HG03159 (cell line): ENCODE measurements at regions not wholly inside any gene's neighbourhood (a gene's known extent, or its start where the extent isn't known, plus 50 kb on each side); places are given as distances from the start of the nearest gene placed in this dataset.
"Not testable (repeated sequence)": the region's sequence is repeated elsewhere in the genome, so short reads cannot be mapped to it uniquely, and the experiment has no call there.

Source experiments
- ATAC-seq: cut with Tn5 transposase; IDR thresholded peaks from one replicate; pipeline ENCODE4 v1.9.1; 2021; ENCODE audit warnings: mild to moderate bottlenecking, moderate library complexity; ENCODE audit not compliant: unreplicated experiment

DNA sequence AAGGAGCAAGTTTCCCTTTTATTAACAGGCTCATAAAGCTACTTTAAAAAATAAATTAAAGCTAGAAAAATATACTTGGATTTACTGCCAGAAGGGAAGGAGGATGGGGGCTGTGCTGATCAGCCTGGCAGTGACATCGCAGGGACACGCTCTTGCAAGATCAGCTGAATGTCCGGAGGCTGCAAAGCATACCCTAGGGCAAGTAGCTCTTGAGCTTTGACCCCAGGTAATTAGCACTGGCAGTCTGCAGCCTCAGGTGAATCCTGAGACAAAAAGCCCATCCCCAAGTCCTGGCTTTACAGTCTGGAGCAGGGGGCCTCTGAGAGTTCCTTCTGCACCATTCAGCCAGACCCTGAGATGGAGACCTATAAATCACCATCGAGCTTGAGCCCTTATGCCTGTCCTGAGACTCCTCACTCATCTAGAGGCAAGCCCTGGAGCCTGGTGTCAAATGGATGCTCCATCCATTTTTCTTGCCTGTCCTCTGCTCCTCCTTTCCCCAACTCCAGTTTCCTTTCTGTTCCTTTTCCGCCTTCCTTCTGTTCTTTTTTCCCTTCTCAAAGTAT is 131.7 kb downstream of the TMEM114 start:
- no peak for ATAC-seq

DNA sequence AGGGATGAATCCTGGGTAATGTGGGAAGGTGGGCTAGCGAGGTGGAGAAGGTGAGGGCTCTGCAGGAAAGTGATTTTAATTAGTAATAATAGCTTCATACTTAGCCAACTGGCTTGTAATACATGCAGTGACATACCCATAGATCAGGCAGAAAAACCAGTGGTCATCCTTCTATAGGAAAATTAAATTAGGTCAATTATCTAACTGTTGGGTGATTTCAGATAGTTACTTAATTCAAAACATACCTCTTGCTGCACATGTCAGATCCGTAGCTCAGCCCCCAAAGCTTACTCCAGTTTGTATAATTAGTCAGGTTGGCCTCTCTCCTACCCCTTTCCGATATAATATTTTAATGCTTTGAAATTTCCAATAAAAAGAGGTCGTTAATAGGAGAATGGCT is 137.0 kb downstream of the TMEM114 start:
- no peak for ATAC-seq

DNA sequence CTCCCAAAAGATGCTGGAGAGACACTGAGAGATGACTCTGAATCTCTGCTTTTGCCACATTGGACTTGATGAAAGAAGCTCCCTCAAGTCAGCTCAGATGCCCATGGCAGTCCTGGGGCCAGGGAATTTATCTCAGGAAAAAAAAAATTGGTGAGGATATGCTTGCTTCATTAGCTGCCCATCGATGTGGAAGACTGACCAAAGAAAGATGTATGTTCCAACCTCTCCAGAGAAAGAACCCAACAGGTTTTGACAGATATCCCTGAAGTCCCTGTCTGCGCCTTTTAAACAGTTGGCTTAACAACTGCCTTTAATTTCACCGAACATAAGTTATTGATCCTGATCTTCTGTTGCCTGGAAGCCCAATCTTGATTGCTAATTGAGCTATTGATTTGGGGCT is 137.4 kb downstream of the TMEM114 start:
- ATAC-seq: no peak

DNA sequence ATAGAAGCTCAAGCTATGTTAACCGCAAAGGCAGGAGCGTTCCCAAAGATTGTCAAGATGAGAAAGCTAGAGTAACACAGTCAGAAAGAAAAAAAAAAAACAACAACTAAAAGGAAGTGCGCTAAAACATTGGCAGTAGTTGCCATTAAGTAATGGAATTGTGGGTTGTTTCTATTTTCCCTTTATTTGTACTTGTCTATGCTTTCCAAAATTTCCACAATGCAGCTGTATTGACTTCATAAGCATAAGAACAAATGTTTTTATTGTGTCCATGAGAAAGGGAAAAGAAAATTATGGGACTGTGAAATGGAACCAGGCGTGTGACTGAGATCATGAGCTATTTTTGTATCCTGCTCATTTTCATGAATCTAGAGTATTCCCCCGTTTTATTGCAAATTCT is 153.4 kb downstream of the TMEM114 start:
- no peak for ATAC-seq

DNA sequence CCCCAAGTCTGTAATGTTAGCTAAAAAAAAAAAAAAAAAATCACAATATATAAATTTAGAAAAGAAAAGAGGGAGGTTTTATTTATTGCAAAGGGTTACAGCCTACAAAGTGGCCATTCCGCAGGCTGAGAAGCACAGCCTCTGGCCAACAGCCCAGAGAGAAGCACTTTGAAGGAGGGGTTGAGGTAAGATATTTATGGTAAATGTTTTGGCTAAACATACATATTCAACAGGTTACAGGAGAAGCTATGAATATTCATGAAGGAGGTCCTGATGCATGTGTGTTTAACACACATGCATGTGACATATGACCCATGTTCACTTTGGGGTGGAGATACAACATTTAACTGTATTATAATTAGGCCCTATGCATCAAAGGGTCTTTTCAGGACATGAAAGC is 158.5 kb downstream of the TMEM114 start:
- ATAC-seq: no peak

DNA sequence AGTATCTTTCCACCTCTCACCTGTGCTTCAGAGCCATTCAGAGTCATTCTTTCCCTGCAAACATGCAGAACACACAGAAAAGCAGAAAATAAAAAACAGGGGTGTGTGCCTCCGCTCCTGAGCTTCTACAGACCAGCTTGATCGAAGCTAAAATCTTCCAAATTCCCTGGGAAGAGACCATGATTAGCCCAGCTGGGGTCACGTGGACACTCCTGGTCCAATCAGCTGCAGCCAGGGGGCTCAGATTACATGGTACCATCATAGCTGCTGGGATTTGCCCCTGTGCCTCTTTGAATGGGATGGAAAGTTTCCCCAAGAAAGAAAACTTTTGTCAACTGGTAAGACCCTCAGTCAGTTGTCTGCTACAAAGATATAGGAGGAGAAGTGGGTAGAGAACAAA is 159.9 kb downstream of the TMEM114 start:
- ATAC-seq: no peak

DNA sequence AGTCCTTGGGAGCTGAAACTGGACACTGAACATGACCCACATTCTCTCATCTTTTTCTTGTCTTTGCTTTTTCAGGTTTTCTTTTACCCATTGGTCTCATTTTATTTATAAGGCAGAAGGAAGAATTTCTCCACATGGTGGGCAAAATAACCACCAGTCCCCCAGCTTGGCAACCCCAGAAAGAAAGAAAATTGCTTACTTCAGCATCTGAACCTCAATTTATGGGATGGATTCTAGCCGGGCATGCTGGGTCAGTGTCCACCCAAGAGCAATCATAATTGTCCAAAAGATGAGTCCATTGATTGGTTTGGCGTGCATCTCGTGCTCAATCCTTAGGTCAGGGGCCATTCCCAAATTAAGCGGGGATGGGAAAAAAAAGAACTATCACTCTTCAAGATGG is 163.7 kb downstream of the TMEM114 start:
- no peak for ATAC-seq

DNA sequence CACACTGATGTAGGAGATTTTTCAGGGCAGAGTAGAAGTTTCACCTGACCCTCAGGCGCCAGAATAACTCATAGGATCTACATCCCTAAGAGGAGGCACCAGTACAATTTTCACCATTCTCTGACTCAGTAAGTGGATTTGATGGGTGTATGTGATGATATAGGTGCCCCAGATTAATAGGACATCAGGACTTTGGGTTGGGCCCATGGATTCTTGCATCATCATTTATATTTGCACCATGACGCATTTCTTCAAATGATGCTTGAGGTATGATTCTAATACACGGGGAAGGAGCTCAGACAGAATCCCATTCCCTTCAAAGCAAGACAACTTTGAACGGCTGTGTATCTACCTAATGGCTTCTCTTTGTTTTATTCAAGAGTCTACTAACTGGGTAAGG is 173.2 kb downstream of the TMEM114 start:
- ATAC-seq: no peak

DNA sequence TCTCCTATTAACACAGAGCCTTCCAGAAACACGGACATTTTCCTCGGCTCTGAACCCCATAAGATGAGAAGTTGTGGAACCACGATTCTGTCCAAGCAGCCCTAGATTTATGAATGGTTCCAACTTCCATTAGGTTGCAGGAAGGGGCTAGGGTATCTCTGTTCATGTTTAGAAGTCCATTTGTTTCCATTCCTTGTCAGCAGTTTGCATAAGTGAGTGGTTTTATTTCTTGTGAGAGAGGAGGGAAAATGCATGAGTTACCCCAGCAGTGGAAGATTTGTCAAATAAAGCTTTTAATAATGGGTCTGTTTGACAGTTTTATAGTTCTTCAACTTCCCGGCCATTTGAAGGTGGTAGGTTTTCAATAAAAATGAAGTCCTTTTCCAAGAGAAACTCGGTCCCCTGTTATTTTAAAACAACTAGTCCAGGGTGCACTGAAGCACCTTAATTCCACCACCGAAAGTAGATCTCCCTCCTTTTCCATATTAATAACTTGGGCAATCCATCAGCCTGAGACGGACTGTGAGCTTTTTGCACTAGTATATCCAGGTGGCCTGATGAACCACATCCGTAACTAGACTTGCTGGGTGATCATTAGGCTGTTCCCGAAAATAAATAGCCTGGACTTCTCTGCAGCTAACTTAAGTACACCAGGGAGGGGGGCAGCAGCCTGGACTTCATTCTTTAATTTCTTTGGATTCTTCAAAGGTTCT is 181.3 kb downstream of the TMEM114 start:
- no peak for ATAC-seq

DNA sequence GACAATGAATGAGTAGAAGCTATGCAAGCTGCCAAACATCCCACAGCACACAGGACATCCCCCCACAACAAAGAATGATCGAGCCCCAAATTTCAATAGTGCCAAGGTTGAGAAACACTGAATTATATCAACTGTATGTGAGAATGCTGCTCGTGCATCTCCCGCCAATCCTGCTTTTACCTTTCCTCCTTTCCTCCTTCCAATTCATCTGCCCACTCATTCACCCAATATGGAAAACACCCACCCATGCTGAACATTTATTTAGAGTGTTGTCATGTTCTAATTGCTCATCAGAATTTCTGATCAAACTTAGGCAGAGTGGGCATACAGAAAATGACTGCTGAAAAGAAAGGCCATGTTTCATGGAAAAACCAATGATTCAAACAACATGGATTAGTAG is 183.0 kb downstream of the TMEM114 start:
- no peak for ATAC-seq

DNA sequence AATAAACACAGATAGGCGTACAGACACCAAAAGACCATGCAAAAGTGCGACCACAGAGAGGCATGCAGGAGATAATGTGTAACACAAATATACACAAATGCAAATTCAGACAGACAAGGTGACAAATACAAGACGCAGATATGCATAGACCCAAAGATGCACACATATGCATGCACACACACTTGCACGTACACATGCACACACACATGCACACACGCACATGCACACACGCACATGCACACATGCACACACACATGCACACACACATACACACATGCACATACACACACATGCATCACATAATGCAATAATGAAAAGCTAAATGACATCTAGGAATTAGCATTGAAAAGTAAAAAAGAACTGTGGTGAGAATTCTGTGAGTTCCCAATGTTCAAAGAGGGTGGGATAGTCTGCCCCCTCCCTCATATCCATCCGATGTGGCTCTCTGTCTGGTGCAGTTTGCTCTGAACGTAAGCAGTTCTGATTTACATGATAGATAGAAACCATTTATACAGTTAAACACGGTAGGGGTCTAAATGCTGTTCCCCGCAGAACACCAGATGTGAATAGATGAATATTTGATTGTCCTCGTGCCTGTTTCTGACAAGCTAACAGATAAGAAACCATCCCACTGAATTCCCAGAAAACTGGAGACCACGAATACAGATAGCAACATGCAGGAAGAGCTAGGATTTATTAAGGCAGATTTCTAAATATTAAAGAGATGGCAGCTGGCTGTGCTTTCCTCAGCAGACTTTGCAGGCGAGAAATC is 186.1 kb downstream of the TMEM114 start:
- no peak for ATAC-seq

DNA sequence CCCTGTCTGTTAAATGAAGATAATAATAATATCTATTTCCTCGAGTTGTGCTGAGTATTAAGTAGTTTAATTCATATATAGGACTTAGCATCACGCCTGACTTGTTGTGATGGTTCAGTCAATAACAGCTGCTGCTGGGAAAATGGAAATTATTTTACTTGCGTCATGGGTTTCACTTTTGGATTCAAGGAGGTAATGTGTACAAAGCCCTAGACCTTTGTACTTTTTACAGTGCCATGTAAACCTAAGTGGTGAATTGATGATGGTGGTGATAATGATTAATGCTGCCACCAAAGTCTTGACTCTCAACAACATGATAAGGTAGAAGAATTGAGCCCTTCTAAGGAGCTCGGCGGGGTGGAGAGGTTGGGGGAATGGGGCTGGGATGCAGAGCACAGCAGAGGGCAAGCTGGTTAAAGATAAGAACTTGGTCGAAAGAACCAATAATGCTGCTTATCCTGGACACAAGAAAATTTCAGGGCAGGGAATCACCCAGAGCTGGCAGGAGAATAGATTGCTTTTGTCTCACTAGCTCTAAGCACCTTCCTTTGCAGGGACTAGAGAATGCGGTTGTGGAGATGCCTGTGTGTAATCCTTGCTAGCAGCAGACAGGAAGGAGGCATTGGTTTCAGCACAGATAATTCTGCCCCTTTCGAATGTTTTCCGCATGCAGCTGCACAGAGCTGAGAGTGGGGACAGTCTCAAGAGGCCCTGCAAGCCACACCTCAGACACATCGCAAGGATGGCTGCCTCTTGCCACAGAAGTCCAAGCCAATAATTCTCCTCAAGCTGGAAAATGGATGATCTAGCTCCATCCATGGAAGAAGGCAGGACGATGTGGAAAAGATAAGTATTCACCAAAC is 187.1 kb downstream of the TMEM114 start:
- ATAC-seq: no peak

DNA sequence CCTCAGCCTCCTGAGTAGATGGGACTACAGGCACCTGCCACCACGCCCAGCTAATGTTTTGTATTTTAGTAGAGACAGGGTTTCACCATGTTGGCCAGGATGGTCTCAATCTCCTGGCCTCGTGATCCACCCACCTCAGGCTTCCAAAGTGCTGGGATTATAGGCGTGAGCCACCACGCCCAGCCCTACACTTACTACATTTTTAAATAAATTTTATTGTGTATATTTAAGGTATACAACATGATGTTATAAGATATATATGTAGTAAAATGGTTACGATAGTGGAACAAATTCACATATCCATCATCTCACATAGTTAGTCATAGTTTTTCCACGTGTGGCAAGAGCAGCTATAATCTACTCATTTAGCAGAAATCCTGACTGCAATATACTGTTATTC is 189.6 kb downstream of the TMEM114 start:
- ATAC-seq: not testable (repeated sequence)

DNA sequence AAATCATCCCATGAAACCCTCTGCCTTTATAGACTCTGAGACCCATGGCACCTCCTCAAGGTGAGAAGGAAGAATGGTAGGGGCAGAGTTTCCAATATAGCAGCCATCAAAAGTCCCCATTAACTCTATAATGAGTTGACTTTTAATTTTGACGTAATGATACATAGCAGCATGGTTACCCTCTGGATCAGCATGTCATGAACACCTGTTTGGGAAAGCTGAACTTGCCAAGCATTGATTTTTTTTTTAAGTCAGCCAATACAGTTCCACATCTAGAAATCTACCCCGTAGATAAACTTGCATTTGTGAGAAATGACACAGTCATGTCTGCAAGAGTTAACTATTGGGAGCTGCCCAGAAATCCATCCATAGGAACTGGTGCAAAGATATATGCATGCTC is 191.8 kb downstream of the TMEM114 start:
- no peak for ATAC-seq

DNA sequence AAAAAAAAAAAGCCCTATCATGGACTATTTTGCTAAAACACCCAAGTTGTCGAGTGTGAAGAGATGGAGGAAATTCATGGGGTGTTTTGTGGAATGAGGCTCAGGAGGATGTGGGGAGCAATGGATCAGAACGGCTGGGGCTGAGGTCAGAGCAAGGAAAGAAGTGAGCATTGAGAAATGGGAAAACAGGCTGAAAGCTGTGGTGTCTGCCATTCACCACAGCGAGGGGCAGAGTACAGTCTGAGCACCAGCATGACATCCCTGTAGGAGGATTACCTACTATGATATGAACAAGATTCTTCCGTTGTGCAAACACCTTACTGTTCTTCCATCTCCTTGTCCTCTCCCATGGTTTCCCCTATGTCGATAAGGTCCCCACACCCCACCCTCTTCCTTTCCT is 193.1 kb downstream of the TMEM114 start:
- no peak for ATAC-seq

DNA sequence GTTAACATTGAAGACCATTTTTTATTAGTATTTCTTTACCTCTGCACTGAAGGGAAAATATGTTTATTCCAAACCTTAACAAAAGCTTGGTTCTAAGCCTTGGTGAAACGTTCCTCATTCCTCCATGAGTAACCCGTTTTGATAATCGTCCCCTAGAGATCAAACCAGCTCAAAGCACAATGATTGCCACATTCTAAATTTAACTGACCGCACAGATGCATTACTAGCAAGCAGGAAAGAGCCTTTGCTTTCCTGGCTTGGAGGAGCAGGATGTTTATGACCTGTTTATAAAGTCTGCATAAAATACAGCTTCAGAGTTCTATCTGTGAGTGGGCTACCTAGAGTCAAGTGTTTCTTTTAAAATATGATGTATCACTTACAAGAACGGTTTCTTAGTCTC is 193.8 kb downstream of the TMEM114 start:
- no peak for ATAC-seq

DNA sequence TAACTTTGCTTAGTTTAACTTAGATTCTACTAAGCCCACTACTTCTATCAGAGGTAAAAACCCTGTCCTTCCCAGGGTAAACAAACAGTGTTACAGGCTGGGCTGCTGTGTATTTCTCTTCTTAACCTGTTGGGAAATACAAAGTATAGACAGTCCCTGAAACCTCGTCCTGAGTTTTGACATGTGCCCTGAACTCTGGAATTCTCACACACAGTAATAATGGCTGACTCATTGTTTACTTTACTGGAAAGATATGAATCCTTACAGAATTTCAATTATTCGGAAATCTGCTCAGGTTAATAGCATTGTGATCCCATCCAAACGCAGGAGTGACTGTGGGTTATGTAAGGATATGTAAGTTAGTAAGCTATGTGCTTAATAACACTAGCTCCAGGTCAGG is 199.1 kb downstream of the TMEM114 start:
- no peak for ATAC-seq

DNA sequence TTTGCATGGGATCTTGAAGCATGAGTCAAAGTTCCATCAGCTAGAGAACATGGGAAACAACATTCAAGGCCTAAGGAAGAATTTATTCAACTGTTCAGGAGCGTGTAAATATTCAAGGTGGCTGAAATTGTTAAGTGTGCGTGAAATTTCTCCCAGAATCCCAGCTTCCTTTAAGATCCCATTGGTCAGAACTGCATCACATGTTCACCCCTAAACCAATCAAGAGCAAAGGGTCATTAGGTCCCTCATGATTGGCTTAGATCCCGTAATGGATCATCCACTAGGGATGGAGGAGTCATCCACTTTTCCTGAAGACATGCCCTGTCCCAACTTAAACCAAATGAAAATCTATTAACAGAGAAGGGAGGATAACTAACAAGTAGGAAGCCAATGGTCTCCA is 201.6 kb downstream of the TMEM114 start:
- no peak for ATAC-seq

DNA sequence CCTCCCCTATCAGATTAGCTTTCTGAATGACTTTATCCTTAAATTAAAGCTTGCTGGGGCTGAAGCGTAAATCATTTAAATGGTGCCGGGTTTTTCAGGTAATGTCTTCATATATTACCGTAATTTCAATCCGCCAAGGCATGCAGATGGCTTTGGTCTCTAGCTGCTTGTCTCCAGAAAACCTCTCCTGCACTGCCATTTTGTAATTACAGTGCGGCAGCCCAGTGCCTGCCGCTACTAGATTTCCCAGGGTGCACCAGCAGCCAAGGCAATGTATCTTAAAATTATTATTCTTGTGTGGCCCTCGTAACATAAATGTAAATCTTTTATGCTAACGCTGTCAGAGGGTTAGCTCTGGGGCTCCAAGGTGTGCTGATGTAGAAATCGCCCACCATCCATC is 208.5 kb downstream of the TMEM114 start:
- no peak for ATAC-seq

DNA sequence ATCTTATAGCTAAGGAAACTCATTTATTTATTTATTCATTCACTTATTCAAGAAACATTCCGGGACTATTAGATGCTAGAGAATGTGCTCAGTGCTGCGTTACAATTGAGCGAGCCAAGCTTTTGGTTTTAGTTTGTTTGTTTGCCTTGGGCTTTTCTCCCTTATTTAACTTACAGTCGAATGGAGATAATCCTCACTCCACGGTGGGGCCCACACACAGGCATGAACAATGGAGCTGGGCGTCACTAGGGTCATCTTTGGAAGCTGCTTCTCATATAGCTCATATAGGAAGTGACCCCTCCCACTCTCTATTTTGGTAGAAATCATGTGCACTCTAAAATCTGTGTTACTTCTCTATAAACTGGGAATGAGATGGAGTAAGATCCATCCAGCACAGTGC is 210.0 kb downstream of the TMEM114 start:
- ATAC-seq: no peak

DNA sequence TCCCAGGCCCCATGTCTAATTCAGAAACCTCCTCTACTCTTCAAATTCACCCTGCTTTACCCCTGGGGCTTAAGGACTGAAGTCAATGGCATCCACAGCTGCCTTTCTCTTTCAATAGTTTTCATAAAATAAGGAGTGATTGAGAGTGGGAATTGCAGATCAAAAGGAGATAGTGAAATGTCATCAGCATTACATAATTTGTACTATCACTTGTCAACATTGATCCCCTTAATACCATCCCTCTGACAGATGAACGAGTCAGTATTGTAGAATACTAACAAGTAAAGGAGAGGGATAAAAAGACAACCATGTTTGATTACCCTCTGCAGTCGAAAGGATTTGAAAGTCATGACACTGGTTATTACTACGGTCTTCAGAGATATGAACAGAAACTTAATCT is 212.4 kb downstream of the TMEM114 start:
- no peak for ATAC-seq
